OCI-LY7 (cell line): ENCODE measurements at regions not wholly inside any gene's neighbourhood (a gene's known extent, or its start where the extent isn't known, plus 50 kb on each side); places are given as distances from the start of the nearest gene placed in this dataset.

Source experiments
- CTCF ChIP-seq: fragments of 200-600 bp; sonication (generic); conservative IDR thresholded peaks from 2 replicates; pipeline ENCODE4 v1.5.1; 2014; ENCODE audit warnings: mild to moderate bottlenecking, antibody characterized with exemption, low read length, moderate library complexity, mixed read lengths
- EZH2phosphoT487 ChIP-seq: fragments of 200-600 bp; sonication (generic); IDR thresholded peaks from 2 replicates; pipeline ENCODE4 v1.6.1; 2018; ENCODE audit warnings: low read depth, borderline replicate concordance, mild to moderate bottlenecking, mixed run types, antibody characterized with exemption, low read length, moderate library complexity, mixed read lengths

- TF ChIP-seq CTCF (no peak), EZH2phosphoT487 (no peak)
Measured at GRCh38 chr3:169026543-169027182, 636.8 kb downstream of the MECOM start.
